T-cell (primary cell): ENCODE measurements at regions not wholly inside any gene's neighbourhood (a gene's known extent, or its start where the extent isn't known, plus 50 kb on each side); places are given as distances from the start of the nearest gene placed in this dataset.
A peak's percentile ranks its signal among the peaks of the same experiment; 100 is the strongest.

Experiments
- ATAC-seq, 4 experiments: fragments of 200-7000 bp in 3 of 4; fragments of 150-1000 bp in 1 of 4; cut with Tn5 transposase; replicated peaks in 1 of 4; 1 replicate in 3 of 4; 2 replicates in 1 of 4; pipeline ENCODE4 v1.10.0; 2021; ENCODE audit warnings: moderate library complexity in 3 of 4, mild to moderate bottlenecking in 2 of 4, moderate number of reproducible peaks in 1 of 4
- CTCF ChIA-PET, 2 donors: fragments of 300-600 bp; sonication (Branson Sonifier 250); formaldehyde crosslinking; loops; one replicate each; lab custom pipeline; 2022; ENCODE audit warnings: antibody characterized with exemption in 2 of 2; lab: Charles Lee
- POLR2A ChIA-PET, 2 donors: fragments of 300-600 bp; sonication (Branson Sonifier 250); formaldehyde crosslinking; loops; one replicate each; lab custom pipeline; 2022; ENCODE audit warnings: antibody characterized with exemption in 2 of 2; lab: Charles Lee
- DNase-seq, 35 experiments: peaks; one replicate each; pipeline versions ENCODE4 v3.0.0 to v3.0.0-alpha.2; 2013 to 2023
- H3K27ac ChIP-seq: one replicate; pipeline ENCODE4 v1.5.1; 2013; ENCODE audit warnings: low read length
- H3K27me3 ChIP-seq, 2 experiments: replicated peaks in 1 of 2; 1 replicate in 1 of 2; 2 replicates in 1 of 2; pipeline versions ENCODE4 v1.6.1 to v1.7.0; 2013; ENCODE audit warnings: low read length in 1 of 2, mixed read lengths in 1 of 2; ENCODE audit not compliant: control insufficient read depth in 2 of 2, insufficient read depth in 2 of 2; ENCODE audit errors: extremely low read depth in 1 of 2
- H3K36me3 ChIP-seq, 2 donors: 1 replicate in 1 of 2; 2 replicates in 1 of 2; pipeline versions ENCODE4 v1.6.1 to v1.7.0; 2013; ENCODE audit warnings: low read length in 1 of 2; ENCODE audit not compliant: control insufficient read depth in 2 of 2, insufficient read depth in 1 of 2; ENCODE audit errors: extremely low read depth in 1 of 2
- H3K4me1 ChIP-seq, 2 experiments: 1 replicate in 1 of 2; 2 replicates in 1 of 2; pipeline versions ENCODE4 v1.6.1 to v1.7.0; 2013; ENCODE audit warnings: low read length in 2 of 2, mixed read lengths in 1 of 2; ENCODE audit not compliant: insufficient read depth in 2 of 2, control insufficient read depth in 1 of 2; ENCODE audit errors: extremely low read depth in 1 of 2
- H3K4me3 ChIP-seq, 2 donors: 1 replicate in 1 of 2; 2 replicates in 1 of 2; pipeline versions ENCODE4 v1.5.1 to v1.7.0; 2013; ENCODE audit warnings: mild to moderate bottlenecking in 2 of 2, low read length in 1 of 2, moderate library complexity in 1 of 2; ENCODE audit not compliant: control insufficient read depth in 1 of 2; ENCODE audit errors: extremely low read depth in 1 of 2
- H3K9me3 ChIP-seq: 2 replicates; pipeline ENCODE4 v1.7.0; 2013
- H3K27ac Mint-ChIP-seq, 2 donors: one replicate each; pipeline ENCODE4 v1.8.0; 2020 to 2021; ENCODE audit warnings: mild to moderate bottlenecking in 2 of 2, mixed read lengths in 2 of 2
- H3K27me3 Mint-ChIP-seq, 2 donors: one replicate each; pipeline ENCODE4 v1.8.0; 2021 to 2022; ENCODE audit warnings: mixed read lengths in 2 of 2
- H3K36me3 Mint-ChIP-seq: one replicate; pipeline ENCODE4 v1.8.0; 2021; ENCODE audit warnings: mixed read lengths
- H3K4me1 Mint-ChIP-seq, 3 donors: one replicate each; pipeline ENCODE4 v1.8.0; 2020 to 2022; ENCODE audit warnings: mixed read lengths in 3 of 3, mild to moderate bottlenecking in 1 of 3
- H3K4me3 Mint-ChIP-seq, 3 donors: one replicate each; pipeline ENCODE4 v1.8.0; 2020 to 2022; ENCODE audit warnings: mild to moderate bottlenecking in 3 of 3, mixed read lengths in 3 of 3, moderate library complexity in 3 of 3
- H3K9me3 Mint-ChIP-seq, 3 donors: one replicate each; pipeline ENCODE4 v1.8.0; 2020 to 2022; ENCODE audit warnings: mixed read lengths in 3 of 3
- whole genome bisulfite sequencing: methylation state at CpG from one replicate; pipeline ENCODE4 v1.1.5; 2013; ENCODE audit warnings: missing lambda C conversion rate; ENCODE audit not compliant: insufficient coverage; 5-methylcytosine and 5-hydroxymethylcytosine counted together

GRCh38 chr3:81315030-81315429, 446.4 kb downstream of the GBE1 start:
- POLR2A ChIA-PET = no interaction called here
- ATAC-seq (no peak), DNase-seq (no peak)
- no peak overlapping the region for H3K4me3 ChIP-seq
- no peaks in the 10 kb centered on the region for H3K9me3 ChIP-seq
- no peak overlapping the region for H3K4me3 Mint-ChIP-seq
- H3K36me3 ChIP-seq = no peaks in the 10 kb centered on the region
- CTCF ChIA-PET = no interaction called here
- H3K36me3 Mint-ChIP-seq = no peaks in the 10 kb centered on the region
- no peak overlapping the region for H3K27ac Mint-ChIP-seq
- no peak overlapping the region for H3K27ac ChIP-seq
- no peaks in the 10 kb centered on the region for H3K27me3 ChIP-seq
- H3K4me1 ChIP-seq = no peaks in the 10 kb centered on the region
- H3K9me3 Mint-ChIP-seq = peaks cover 0 to 19% (median 6%) of the 10 kb centered on the region in 3 donors
- H3K27me3 Mint-ChIP-seq = no peaks in the 10 kb centered on the region
- H3K4me1 Mint-ChIP-seq = no peaks in the 10 kb centered on the region

GRCh38 chr3:81311321-81311720, 450.1 kb downstream of the GBE1 start:
- Mint-ChIP-seq H3K36me3 (no peaks in the 10 kb centered on the region), H3K4me3 (no peak overlapping the region), H3K27ac (no peak overlapping the region), H3K27me3 (no peaks in the 10 kb centered on the region), H3K9me3 (peaks cover 0 to 13% (median 0%) of the 10 kb centered on the region in 3 donors), H3K4me1 (no peaks in the 10 kb centered on the region)
- Histone ChIP-seq H3K4me1 (no peaks in the 10 kb centered on the region), H3K27ac (no peak overlapping the region), H3K36me3 (no peaks in the 10 kb centered on the region), H3K9me3 (no peaks in the 10 kb centered on the region), H3K27me3 (no peaks in the 10 kb centered on the region), H3K4me3 (no peak overlapping the region)
- CTCF ChIA-PET = no interaction called here
- no peak for ATAC-seq
- DNase-seq = no peak
- POLR2A ChIA-PET = no interaction called here

GRCh38 chr3:81308306-81308705, 453.1 kb downstream of the GBE1 start:
- no peaks in the 10 kb centered on the region for H3K27me3 ChIP-seq
- DNase-seq (no peak), ATAC-seq (no peak)
- no peaks in the 10 kb centered on the region for H3K36me3 ChIP-seq
- H3K9me3 ChIP-seq = no peaks in the 10 kb centered on the region
- WGBS = no CpG with 5 or more reads among the region's 1 CpG
- no peak overlapping the region for H3K4me3 ChIP-seq
- POLR2A ChIA-PET = interaction anchor here in 1 of 2 donors (0.8 kb wide), 1 partner anchor 9 kb away, joined by 3 read pairs; no protein-coding TSS in a partner anchor
- no peak overlapping the region for H3K27ac ChIP-seq
- no peak overlapping the region for H3K27ac Mint-ChIP-seq
- no peaks in the 10 kb centered on the region for H3K36me3 Mint-ChIP-seq
- H3K9me3 Mint-ChIP-seq = no peaks in the 10 kb centered on the region
- CTCF ChIA-PET = no interaction called here
- no peak overlapping the region for H3K4me3 Mint-ChIP-seq
- H3K4me1 Mint-ChIP-seq = no peaks in the 10 kb centered on the region
- H3K4me1 ChIP-seq = no peaks in the 10 kb centered on the region
- no peaks in the 10 kb centered on the region for H3K27me3 Mint-ChIP-seq

GRCh38 chr3:81307221-81307620, 454.2 kb downstream of the GBE1 start:
- H3K4me3 ChIP-seq = no peak overlapping the region
- no CpG with 5 or more reads among the region's 1 CpG for WGBS
- H3K27ac Mint-ChIP-seq = no peak overlapping the region
- ATAC-seq (no peak), DNase-seq (no peak)
- no peaks in the 10 kb centered on the region for H3K4me1 Mint-ChIP-seq
- H3K9me3 Mint-ChIP-seq = no peaks in the 10 kb centered on the region
- H3K27ac ChIP-seq = no peak overlapping the region
- H3K27me3 ChIP-seq = no peaks in the 10 kb centered on the region
- ChIA-PET CTCF (no interaction called here), POLR2A (no interaction called here)
- H3K9me3 ChIP-seq = no peaks in the 10 kb centered on the region
- no peaks in the 10 kb centered on the region for H3K36me3 ChIP-seq
- no peaks in the 10 kb centered on the region for H3K27me3 Mint-ChIP-seq
- H3K4me3 Mint-ChIP-seq = no peak overlapping the region
- H3K36me3 Mint-ChIP-seq = no peaks in the 10 kb centered on the region
- H3K4me1 ChIP-seq = no peaks in the 10 kb centered on the region

- WGBS = 86% methylated on average over 1 of the region's 2 CpGs
- H3K27me3 Mint-ChIP-seq = no peaks in the 10 kb centered on the region
- CTCF ChIA-PET = no interaction called here
Observed at GRCh38 chr3:81303321-81303720, 458.1 kb downstream of the GBE1 start.

DNA sequence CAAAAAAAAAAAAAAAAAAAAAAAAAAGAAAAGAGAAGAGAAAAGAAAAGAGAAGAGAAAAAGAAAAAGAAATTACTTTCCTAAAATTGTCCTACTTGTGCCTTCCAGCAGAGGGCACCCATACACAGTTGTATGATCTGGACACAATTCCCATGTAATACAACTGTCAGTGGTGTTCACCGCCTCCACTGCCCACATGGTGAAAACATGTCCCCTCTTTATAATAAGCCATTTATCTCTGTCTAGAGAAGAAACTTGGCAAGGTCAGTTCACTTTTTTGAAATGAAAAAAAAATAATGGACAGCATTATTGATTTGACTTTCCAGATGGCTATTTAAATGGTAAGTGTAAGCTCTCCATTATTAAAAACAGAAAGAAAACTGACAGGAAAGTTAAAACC, 459.4 kb downstream of the GBE1 start:
- WGBS = no CpG with 5 or more reads among the region's 1 CpG
- Histone ChIP-seq H3K4me3 (no peak overlapping the region), H3K27me3 (no peaks in the 10 kb centered on the region), H3K36me3 (no peaks in the 10 kb centered on the region), H3K9me3 (no peaks in the 10 kb centered on the region), H3K27ac (no peak overlapping the region), H3K4me1 (no peaks in the 10 kb centered on the region)
- Mint-ChIP-seq H3K27me3 (no peaks in the 10 kb centered on the region), H3K9me3 (peaks cover 0 to 4% (median 2%) of the 10 kb centered on the region in 3 donors), H3K4me3 (no peak overlapping the region), H3K27ac (no peak overlapping the region), H3K4me1 (no peaks in the 10 kb centered on the region), H3K36me3 (no peaks in the 10 kb centered on the region)
- POLR2A ChIA-PET = no interaction called here
- CTCF ChIA-PET = no interaction called here
- DNase-seq (peak in 1 of 35 experiments; percentile 6), ATAC-seq (no peak)

More at GRCh38 chr3:81303321-81303720, 458.1 kb downstream of the GBE1 start:
- DNase-seq (no peak), ATAC-seq (no peak)
- POLR2A ChIA-PET = interaction anchor here in 1 of 2 donors (0.6 kb wide), 1 partner anchor 835 kb away, joined by 3 read pairs; no protein-coding TSS in a partner anchor
- H3K4me3 ChIP-seq = no peak overlapping the region
- no peak overlapping the region for H3K27ac ChIP-seq
- H3K9me3 ChIP-seq = no peaks in the 10 kb centered on the region
- Mint-ChIP-seq H3K4me3 (no peak overlapping the region), H3K9me3 (peaks cover 0 to 4% (median 2%) of the 10 kb centered on the region in 3 donors), H3K36me3 (no peaks in the 10 kb centered on the region), H3K4me1 (no peaks in the 10 kb centered on the region), H3K27ac (no peak overlapping the region)
- no peaks in the 10 kb centered on the region for H3K4me1 ChIP-seq
- no peaks in the 10 kb centered on the region for H3K36me3 ChIP-seq
- no peaks in the 10 kb centered on the region for H3K27me3 ChIP-seq

DNA sequence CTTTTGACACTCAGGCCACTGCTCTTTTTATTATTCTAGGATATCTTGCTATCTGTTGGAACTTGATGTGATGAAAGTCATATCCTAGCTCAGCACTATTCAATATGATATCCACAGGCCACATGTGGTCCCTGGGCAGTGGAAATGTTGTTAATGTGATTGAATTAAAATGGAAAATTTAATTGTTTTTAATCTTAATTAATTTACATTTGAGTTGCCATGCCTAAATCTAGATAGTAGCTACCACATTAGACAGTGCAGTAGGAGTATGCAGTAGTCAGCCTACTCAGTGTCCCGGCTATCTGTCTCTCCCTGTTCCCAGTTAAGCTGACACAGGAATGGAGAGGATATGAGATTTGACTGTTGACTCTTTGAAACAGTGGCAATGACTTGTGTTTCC, 460.2 kb downstream of the GBE1 start:
- Mint-ChIP-seq H3K27ac (no peak overlapping the region), H3K4me1 (no peaks in the 10 kb centered on the region), H3K36me3 (no peaks in the 10 kb centered on the region), H3K9me3 (peaks cover 0 to 8% (median 5%) of the 10 kb centered on the region in 3 donors), H3K27me3 (no peaks in the 10 kb centered on the region), H3K4me3 (no peak overlapping the region)
- ChIA-PET POLR2A (no interaction called here), CTCF (no interaction called here)
- WGBS = no CpG with 5 or more reads among the region's 1 CpG
- Histone ChIP-seq H3K36me3 (no peaks in the 10 kb centered on the region), H3K27me3 (no peaks in the 10 kb centered on the region), H3K4me1 (no peaks in the 10 kb centered on the region), H3K9me3 (no peaks in the 10 kb centered on the region), H3K27ac (no peak overlapping the region), H3K4me3 (no peak overlapping the region)
- no peak for ATAC-seq
- DNase-seq = no peak
